ENCODE measurements at regions not wholly inside any gene's neighbourhood (a gene's known extent, or its start where the extent isn't known, plus 50 kb on each side); places are given as distances from the start of the nearest gene placed in this dataset.

DNA sequence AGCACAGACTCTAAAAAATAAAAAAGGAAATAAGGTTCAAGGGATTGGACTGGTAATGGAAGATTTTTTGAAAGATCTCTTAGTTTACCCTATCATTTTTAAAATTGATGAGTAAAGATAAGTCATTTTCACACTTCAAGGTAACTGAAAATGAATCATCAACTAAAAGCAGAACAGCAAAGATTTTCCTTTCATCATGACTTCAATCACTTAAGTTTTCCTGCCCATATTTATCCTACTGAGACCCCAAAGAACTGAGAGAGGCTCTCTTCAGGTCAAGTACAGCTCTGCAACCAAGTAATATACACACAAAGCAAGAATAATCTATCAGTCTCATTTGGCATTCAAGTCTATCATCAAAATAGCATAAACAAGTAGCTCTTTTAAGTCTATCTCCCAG is 540.7 kb downstream of the METTL4 start:
- TF ChIP-seq, protein P1, sequence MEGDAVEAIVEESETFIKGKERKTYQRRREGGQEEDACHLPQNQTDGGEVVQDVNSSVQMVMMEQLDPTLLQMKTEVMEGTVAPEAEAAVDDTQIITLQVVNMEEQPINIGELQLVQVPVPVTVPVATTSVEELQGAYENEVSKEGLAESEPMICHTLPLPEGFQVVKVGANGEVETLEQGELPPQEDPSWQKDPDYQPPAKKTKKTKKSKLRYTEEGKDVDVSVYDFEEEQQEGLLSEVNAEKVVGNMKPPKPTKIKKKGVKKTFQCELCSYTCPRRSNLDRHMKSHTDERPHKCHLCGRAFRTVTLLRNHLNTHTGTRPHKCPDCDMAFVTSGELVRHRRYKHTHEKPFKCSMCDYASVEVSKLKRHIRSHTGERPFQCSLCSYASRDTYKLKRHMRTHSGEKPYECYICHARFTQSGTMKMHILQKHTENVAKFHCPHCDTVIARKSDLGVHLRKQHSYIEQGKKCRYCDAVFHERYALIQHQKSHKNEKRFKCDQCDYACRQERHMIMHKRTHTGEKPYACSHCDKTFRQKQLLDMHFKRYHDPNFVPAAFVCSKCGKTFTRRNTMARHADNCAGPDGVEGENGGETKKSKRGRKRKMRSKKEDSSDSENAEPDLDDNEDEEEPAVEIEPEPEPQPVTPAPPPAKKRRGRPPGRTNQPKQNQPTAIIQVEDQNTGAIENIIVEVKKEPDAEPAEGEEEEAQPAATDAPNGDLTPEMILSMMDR (IDR thresholded peaks at IDR 0.05), result no peak
- TF ChIP-seq POLR2A (IDR thresholded peaks at IDR 0.05), result no peak

Measured in esophagus squamous epithelium (tissue), 4 donors.